Pancreas (tissue), 10 donors: ENCODE measurements at regions not wholly inside any gene's neighbourhood (a gene's known extent, or its start where the extent isn't known, plus 50 kb on each side); places are given as distances from the start of the nearest gene placed in this dataset.

Experiments used
- ATAC-seq, 4 donors: fragments of 200-7000 bp; cut with Tn5 transposase; one replicate each; pipeline versions ENCODE4 v1.8.0 to v1.9.1; 2020; ENCODE audit warnings: mild to moderate bottlenecking in 4 of 4, moderate library complexity in 4 of 4
- DNase-seq, 6 donors: peaks; one replicate each; pipeline ENCODE4 v3.0.0-alpha.2; 2020
- FAIRE-seq: peaks from 2 replicates; lab custom pipeline; 2012; peaks lifted over from hg19 to GRCh38; lab: Jason Lieb, UNC
- H3K27ac ChIP-seq, 4 donors: fragments of 200-600 bp; sonication (generic); 1 replicate in 3 of 4; 2 replicates in 1 of 4; pipeline versions ENCODE4 v1.5.0 to v1.8.0; 2020
- H3K27me3 ChIP-seq, 4 donors: fragments of 200-600 bp; one replicate each; pipeline ENCODE4 v1.8.0; 2021
- H3K36me3 ChIP-seq, 3 donors: fragments of 200-600 bp; sonication (generic) in 1 of 3; one replicate each; pipeline versions ENCODE4 v1.5.0 to v1.8.0; 2020 to 2021
- H3K4me1 ChIP-seq, 3 donors: fragments of 200-600 bp; one replicate each; pipeline ENCODE4 v1.8.0; 2021
- H3K4me3 ChIP-seq, 4 donors: fragments of 200-600 bp; sonication (generic) in 2 of 4; one replicate each; pipeline versions ENCODE4 v1.5.0 to v1.8.0; 2020 to 2021
- H3K9me3 ChIP-seq, 4 donors: fragments of 200-600 bp; one replicate each; pipeline ENCODE4 v1.8.0; 2021
- CTCF ChIP-seq, 4 donors: fragments of 200-600 bp; sonication (generic) in 3 of 4; IDR thresholded peaks; one replicate each; pipeline versions ENCODE4 v1.5.0 to v1.8.0; 2021; ENCODE audit warnings: antibody characterized with exemption in 4 of 4
- WGBS, 2 donors: extraction: QIAGEN DNeasy Blood & Tissue Kit; methylation state at CpG; one replicate each; pipeline ENCODE4 v1.1.7; 2013; 5-methylcytosine and 5-hydroxymethylcytosine counted together
- intact Hi-C, 3 donors: fragments of 100-400 bp; cut with DNase I; formaldehyde crosslinking; loops; one replicate each; pipeline versions ENCODE4 v1.11.1 to v1.14.2; 2022
- donor health status: healthy with polysubstance abuse.
- donor health status: DM: no; HTN: no; CAD: no; lungs with moderate emphysema.
- donor health status: DM: no; HTN: no; CAD: no.
- donor health status: control.
- donor health status: control.
- donor health status: Bipolar disorder and iron deficiency.
- donor health status: DM: yes; HTN: yes; CAD: no.
- donor health status: DM: no; HTN: no; CAD: no.
- donor health status: DM: no; HTN: no; CAD: no.
- donor health status: DM: yes; HTN: yes; CAD: no.

- Histone ChIP-seq H3K4me1 (no peaks in the 10 kb centered on the region), H3K4me3 (no peak overlapping the region), H3K27me3 (no peaks in the 10 kb centered on the region), H3K9me3 (no peaks in the 10 kb centered on the region), H3K27ac (no peak overlapping the region), H3K36me3 (no peaks in the 10 kb centered on the region)
- intact Hi-C loops: loop anchor here in 1 of 3 donors (5.0 kb wide), 1 partner anchor 72 kb away; no protein-coding TSS in a partner anchor
- FAIRE-seq (no peak), DNase-seq (peak in 1 of 6 donors; percentile 39), ATAC-seq (peak in 3 of 4 donors; percentile 17 to 65 (median 65))
- WGBS, 2 donors: 37 to 41% methylated on average over 7 of the region's 7 CpGs
- TF ChIP-seq CTCF (IDR thresholded peaks at IDR 0.05): no peak
These were observed 265.5 kb downstream of the CYRIA start for GRCh38 chr2:16400127-16400623.

GRCh38 chr2:16398486-16399043 lies 267.1 kb downstream of the CYRIA start:
- Histone ChIP-seq H3K27ac (no peak overlapping the region), H3K9me3 (no peaks in the 10 kb centered on the region), H3K27me3 (no peaks in the 10 kb centered on the region), H3K4me1 (no peaks in the 10 kb centered on the region), H3K36me3 (no peaks in the 10 kb centered on the region), H3K4me3 (no peak overlapping the region)
- 89 to 92% methylated on average over 2 of the region's 2 CpGs for WGBS, 2 donors
- FAIRE-seq: no peak
- no peak for DNase-seq
- intact Hi-C loops: no loop called here
- ATAC-seq: no peak
- TF ChIP-seq CTCF (IDR thresholded peaks at IDR 0.05): no peak

GRCh38 chr2:16397681-16398475 lies 267.8 kb downstream of the CYRIA start:
- Histone ChIP-seq H3K27ac (no peak overlapping the region), H3K4me1 (no peaks in the 10 kb centered on the region), H3K9me3 (no peaks in the 10 kb centered on the region), H3K27me3 (no peaks in the 10 kb centered on the region), H3K36me3 (no peaks in the 10 kb centered on the region), H3K4me3 (no peak overlapping the region)
- ATAC-seq: no peak
- intact Hi-C loops: no loop called here
- WGBS, 2 donors: 77 to 85% methylated on average over 6 of the region's 6 CpGs
- no peak for FAIRE-seq
- no peak for TF ChIP-seq CTCF (IDR thresholded peaks at IDR 0.05)
- no peak for DNase-seq

- ATAC-seq (no peak), FAIRE-seq (no peak), DNase-seq (no peak)
- H3K4me3 ChIP-seq: no peak overlapping the region
- intact Hi-C loops: no loop called here
- H3K27me3 ChIP-seq: no peaks in the 10 kb centered on the region
- no peak for TF ChIP-seq CTCF (IDR thresholded peaks at IDR 0.05)
- H3K36me3 ChIP-seq: no peaks in the 10 kb centered on the region
- no peaks in the 10 kb centered on the region for H3K9me3 ChIP-seq
- 88 to 96% methylated on average over 3 of the region's 3 CpGs for WGBS, 2 donors
- no peaks in the 10 kb centered on the region for H3K4me1 ChIP-seq
- no peak overlapping the region for H3K27ac ChIP-seq
These were observed 268.6 kb downstream of the CYRIA start for GRCh38 chr2:16396986-16397385.

- FAIRE-seq (no peak), DNase-seq (no peak), ATAC-seq (no peak)
- Histone ChIP-seq H3K27ac (no peak overlapping the region), H3K27me3 (no peaks in the 10 kb centered on the region), H3K4me3 (no peak overlapping the region), H3K36me3 (no peaks in the 10 kb centered on the region), H3K9me3 (no peaks in the 10 kb centered on the region), H3K4me1 (no peaks in the 10 kb centered on the region)
- WGBS, 2 donors: 88 to 89% methylated on average over 10 of the region's 10 CpGs
- intact Hi-C loops: no loop called here
- no peak for TF ChIP-seq CTCF (IDR thresholded peaks at IDR 0.05)
These were observed 269.5 kb downstream of the CYRIA start for GRCh38 chr2:16396171-16396570.
